ENCODE measurements at regions not wholly inside any gene's neighbourhood (a gene's known extent, or its start where the extent isn't known, plus 50 kb on each side); places are given as distances from the start of the nearest gene placed in this dataset.

DNA sequence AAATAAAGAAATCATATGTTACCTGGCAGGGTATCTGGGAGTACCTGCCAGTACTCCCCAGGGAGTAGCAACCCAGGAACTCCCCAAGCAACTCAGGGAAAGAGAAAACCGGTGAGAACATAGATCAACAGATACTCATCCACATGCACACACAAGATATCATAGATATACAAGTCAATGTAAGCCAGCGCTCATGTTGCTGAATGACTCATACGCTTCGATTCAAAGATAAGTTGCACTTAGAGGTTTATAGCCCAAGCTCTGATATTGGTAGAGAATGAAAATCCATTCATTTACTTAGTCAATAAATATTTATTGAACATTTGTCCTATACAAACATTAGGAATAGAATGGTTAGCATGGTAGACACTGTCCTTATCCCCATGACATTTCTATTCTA is 219.1 kb upstream of the TRPC7 start:
- TF ChIP-seq, protein P1, sequence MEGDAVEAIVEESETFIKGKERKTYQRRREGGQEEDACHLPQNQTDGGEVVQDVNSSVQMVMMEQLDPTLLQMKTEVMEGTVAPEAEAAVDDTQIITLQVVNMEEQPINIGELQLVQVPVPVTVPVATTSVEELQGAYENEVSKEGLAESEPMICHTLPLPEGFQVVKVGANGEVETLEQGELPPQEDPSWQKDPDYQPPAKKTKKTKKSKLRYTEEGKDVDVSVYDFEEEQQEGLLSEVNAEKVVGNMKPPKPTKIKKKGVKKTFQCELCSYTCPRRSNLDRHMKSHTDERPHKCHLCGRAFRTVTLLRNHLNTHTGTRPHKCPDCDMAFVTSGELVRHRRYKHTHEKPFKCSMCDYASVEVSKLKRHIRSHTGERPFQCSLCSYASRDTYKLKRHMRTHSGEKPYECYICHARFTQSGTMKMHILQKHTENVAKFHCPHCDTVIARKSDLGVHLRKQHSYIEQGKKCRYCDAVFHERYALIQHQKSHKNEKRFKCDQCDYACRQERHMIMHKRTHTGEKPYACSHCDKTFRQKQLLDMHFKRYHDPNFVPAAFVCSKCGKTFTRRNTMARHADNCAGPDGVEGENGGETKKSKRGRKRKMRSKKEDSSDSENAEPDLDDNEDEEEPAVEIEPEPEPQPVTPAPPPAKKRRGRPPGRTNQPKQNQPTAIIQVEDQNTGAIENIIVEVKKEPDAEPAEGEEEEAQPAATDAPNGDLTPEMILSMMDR (IDR thresholded peaks at IDR 0.05; ENCODE audit: low read depth, low read length), result no peak
- no peak for TF ChIP-seq POLR2A (IDR thresholded peaks at IDR 0.05; ENCODE audit: extremely low read depth, insufficient read length)
- TF ChIP-seq, protein P2, sequence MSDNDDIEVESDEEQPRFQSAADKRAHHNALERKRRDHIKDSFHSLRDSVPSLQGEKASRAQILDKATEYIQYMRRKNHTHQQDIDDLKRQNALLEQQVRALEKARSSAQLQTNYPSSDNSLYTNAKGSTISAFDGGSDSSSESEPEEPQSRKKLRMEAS (IDR thresholded peaks at IDR 0.05; ENCODE audit: low read depth, low read length), result no peak

All from NB4 (cell line).